Stimulated activated CD4-positive, alpha-beta T cell treated with anti-CD3 and anti-CD28 coated beads, Interleukin-12 subunit alpha, Interleukin-12 subunit beta, amount 100 ng/mL, for 4 hours (primary cell): ENCODE measurements at regions not wholly inside any gene's neighbourhood (a gene's known extent, or its start where the extent isn't known, plus 50 kb on each side); places are given as distances from the start of the nearest gene placed in this dataset.

Source experiments
- DNase-seq: peaks from one replicate; pipeline ENCODE4 v3.0.0-alpha.2; 2020

DNA sequence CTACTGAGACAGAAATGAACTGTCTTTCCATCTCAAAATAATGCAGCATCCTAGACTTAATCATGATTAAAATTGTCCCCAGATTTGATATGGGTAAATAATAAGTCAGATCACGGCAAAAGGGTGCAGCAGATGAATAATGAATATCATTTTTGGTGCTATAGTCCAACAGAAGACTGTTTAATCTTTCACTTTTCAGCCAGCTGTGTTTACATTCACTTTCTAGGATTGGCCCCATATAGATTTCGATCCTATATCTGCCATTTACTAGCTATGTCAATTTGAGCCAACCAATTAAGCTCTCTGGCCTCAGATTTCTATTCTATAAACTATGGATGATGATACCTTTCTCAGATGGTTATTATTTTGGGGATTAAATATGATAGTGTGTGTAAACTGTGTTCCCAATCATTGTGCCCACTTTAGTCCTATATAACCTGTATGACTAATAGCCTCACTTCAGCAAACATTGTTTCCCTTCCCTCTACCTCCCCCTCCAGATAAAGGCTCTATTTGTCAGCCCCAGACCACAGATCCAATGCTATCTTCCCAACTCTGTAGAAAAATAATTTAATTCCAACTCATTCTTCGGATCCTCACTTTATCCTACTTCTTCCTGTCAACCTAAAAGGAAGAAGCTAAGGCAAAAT lies 53.6 kb upstream of the NT5E start:
- no peak for DNase-seq

- no peak for DNase-seq
Measured at GRCh38 chr6:85395746-85396145, 54.1 kb upstream of the NT5E start.

GRCh38 chr6:85394853-85395538 lies 54.9 kb upstream of the NT5E start:
- no peak for DNase-seq

GRCh38 chr6:85394199-85394598 lies 55.7 kb upstream of the NT5E start:
- no peak for DNase-seq

DNA sequence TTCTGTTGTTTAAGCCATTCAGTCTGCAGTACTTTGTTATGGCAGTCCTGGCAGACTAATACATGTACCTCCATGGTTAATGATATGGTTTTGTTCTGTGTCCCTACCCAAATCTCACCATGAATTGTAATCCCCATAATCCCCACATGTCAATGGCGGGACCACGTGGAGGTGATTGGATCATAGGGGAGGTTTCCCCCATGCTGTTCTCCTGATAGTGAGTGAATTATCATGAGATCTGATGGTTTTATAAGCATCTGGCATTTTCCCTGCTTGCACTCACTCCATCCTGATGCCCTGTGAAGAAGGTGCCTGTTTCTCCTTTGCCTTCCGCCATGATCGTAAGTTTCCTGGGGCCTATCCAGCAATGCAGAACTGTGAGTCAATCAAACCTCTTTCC lies 57.5 kb upstream of the NT5E start:
- DNase-seq, result no peak

GRCh38 chr6:85390775-85391174 lies 59.1 kb upstream of the NT5E start:
- no peak for DNase-seq

GRCh38 chr6:85390105-85390728 lies 59.7 kb upstream of the NT5E start:
- DNase-seq, result no peak

- peak; percentile 2 for DNase-seq
Measured at GRCh38 chr6:85389151-85389797, 60.6 kb upstream of the NT5E start.

DNA sequence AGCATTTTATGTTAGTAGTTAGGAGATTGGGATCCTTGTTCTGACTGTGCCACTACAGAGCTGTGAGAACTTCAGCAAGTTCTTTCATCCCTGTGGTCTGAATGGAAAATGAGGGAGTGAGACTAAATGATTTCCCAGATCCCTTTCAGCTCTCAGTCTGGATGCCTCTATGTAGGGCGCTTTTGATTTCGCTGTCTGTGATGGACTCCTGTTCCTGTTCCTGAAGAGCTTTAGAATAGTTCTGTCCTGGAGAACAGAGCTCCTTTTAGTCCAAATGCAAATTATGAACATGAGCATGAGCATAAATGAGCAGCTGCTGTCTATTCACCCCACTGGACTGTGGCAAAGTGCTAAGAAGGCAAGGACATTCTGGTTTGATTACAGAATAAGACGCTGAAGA lies 61.4 kb upstream of the NT5E start:
- DNase-seq, result no peak

DNA sequence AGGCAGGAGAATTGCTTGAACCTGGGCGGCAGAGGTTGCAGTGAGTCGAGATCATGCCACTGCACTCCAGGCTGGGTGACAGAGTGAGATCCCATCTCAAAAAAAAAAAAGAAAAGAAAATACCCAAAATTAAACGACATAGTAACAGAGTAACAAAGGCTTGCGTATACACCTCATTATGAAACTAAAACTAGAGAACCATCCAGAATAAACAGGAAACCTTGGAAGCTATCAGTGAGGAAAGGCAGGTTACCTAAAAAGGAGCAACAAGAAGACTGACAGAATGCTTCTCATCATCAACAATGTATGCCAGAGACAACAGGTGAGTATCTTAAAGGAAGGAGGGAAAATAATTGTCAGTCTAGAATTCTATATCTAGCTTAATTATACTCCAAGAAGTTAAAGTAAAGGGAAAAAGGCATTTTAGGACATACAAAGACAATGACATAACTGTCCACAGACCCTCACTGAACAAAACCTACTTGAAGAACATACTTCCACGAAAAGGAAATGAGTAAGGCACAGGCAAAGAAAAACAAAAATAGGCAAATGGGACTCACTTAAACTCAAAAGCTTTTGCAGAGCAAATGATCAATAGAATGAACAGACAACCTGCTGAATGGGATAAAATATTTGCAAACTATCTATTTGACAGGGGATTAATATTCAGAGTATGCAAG lies 64.1 kb upstream of the NT5E start:
- DNase-seq, result no peak

DNA sequence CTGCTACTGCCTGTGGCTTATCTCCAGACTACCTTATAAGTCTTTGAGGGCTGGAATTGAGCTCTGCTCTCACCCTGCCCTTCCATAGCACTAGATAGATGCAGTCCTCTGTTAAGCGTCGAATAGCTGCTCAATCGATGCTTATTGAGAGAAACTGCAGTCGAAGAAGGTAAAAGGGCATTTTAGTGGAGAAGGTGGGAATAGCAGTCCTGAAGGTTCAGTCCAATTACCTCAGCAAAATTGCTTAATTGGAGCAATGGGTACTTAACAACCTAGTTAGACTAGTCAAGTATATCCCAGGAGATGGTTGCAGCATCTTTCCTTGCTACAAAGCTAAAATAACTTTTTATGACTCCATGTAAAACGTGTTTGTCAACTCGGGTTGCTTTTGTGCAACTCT lies 66.8 kb upstream of the NT5E start:
- DNase-seq, result no peak

GRCh38 chr6:85382541-85382940 lies 67.3 kb upstream of the NT5E start:
- DNase-seq, result no peak

- no peak for DNase-seq
Measured at GRCh38 chr6:85372915-85373270, 77.0 kb upstream of the NT5E start.

GRCh38 chr6:85372188-85372914 lies 77.5 kb upstream of the NT5E start:
- no peak for DNase-seq

DNA sequence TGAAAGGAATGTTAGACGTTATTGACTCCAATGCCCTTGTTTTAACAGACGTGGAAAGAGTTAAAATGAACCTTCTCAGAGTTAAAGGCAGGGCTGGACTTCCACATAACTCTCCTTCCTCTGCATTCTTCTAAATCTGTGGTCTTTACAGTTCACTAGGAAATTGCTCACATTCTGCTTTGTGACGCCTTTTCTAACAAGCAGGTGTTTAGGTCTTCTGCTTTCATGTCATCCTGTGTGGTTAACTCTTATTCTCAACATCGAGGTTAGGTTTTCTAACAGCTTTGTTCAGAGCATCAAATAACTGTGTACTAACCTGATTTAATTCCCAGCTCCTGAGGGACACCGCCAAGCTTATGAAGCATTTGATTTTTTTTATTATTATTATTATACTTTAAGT lies 81.3 kb upstream of the NT5E start:
- no peak for DNase-seq

DNA sequence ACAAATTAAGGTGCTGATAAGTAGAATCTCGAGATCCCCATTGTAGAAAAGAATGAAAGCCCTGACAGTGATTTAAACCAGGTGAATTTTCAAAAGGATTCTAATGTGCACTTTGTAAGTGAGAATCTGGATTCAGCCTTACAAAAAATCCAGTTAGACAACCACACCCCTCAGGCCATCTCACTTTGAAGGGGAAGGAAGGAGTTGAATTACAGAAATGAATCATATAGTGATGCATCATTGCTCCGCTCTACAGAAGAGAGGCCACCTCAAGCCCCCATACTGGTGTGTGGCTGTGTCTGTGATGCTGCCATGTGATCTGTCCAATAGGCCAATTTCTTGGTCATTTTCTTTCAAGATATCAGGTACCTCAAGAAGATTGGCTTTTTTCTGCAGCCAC lies 85.5 kb upstream of the NT5E start:
- no peak for DNase-seq

DNA sequence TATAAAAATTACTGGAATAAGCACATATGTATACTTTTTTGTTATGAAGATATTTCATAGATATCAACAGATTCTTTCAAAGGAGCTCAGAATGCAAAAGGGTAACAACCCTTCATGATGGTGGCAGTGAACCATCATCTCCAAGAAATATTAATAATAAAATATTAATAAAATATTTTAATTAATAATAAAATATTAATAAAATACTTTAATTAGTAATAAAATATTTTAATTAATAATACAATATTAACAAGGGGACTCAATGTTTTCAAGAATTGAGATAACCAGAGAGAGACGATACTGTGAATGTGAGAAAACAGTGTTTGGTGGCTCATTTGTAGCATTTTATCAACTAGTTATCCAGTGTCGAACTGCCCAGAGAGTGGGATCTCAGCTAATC lies 86.0 kb upstream of the NT5E start:
- no peak for DNase-seq

- DNase-seq, result no peak
Measured at GRCh38 chr6:85362652-85363310, 87.1 kb upstream of the NT5E start.

DNA sequence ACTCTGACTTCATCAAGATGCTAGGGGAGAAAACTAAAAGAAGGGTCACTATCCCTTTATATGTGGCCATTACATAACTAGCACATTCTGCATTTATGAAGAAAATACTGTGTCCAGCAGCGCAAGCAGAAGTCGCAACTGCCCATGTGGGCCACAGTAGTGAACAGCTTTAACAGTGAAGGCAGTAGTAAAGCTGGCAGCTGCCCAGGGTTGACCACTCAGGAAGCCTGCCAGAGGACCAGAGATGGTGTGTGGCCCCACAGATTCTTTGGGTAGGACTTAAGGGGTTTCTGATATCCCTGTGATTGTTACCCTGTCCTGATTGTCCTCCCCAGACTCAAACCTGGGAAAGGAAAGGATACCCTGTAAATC lies 88.3 kb upstream of the NT5E start:
- no peak for DNase-seq

DNA sequence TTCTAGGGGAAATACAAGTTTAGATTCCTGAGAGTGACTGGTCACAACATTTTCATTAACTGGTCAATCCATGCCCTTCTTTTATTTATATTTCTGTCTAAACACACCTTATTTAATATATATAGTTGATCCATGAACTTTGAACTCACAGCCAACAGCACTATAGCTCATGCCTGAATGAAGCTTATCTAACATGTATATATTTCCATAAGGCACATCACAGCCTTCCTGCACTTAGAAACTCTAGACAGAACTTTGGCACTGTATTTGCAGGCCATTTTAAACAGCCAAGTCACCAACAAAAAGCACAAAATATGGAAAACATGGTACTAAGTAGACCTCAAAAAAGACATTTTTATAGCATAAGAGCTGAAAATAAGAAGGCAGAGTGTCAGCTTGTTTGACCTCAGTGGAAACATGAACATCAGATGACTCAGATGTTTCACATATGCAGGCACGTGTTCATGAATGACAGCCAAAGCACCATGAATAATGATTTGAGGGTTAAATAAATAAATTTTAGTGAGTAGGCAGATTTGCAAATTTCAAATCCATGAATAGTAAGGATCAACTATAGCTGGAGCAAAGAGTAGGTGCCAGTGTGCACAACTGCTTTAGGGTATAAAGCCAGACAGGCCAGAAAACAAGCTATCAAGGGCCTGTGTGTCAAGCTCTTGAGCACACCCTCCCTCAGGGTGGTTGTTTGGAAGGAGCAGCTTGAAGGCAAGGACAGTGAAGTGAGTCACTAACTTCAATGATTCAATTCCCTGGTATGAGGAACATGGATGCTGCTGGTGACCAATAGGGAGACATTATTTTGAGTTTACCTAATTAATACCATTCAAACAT lies 88.9 kb upstream of the NT5E start:
- DNase-seq, result no peak

DNA sequence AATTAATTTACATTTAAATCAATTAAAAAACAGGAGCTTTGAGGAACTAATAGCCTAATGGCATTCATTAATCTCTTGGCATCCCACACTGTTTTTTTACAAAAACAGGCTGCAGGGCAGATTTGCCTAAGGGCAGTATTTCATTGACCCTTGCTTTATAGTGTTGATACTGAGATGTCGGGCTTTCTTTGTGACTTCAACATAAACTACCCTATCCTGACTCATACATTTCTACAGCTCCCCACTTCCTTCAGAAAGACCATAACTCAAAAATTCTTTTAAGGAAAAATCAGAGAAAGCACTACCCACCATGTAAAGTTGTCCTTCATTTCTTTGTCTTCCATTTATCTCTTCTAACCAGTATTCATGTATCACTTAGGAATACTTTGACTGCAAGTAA lies 92.2 kb upstream of the NT5E start:
- DNase-seq, result no peak
